PC-9 (cell line): ENCODE measurements at regions not wholly inside any gene's neighbourhood (a gene's known extent, or its start where the extent isn't known, plus 50 kb on each side); places are given as distances from the start of the nearest gene placed in this dataset.

Experiments used
- BruUV-seq: library from RNA; stranded (reverse); fragments of 400-500 nt; replicated peaks from 2 replicates; lab custom pipeline; 2021; lab: Mats Ljungman, UMichigan
- CTCF ChIA-PET: fragments of 300-600 bp; sonication (Branson Sonifier 250); formaldehyde crosslinking; loops from one replicate; lab custom pipeline; 2022; ENCODE audit warnings: antibody characterized with exemption; lab: Charles Lee
- POLR2A ChIA-PET: fragments of 300-600 bp; sonication (Branson Sonifier 250); formaldehyde crosslinking; loops from one replicate; lab custom pipeline; 2022; ENCODE audit warnings: antibody characterized with exemption; ENCODE audit not compliant: unreplicated experiment; lab: Charles Lee
- DNase-seq, 2 experiments: peaks; one replicate each; pipeline versions ENCODE4 v3.0.0 to v3.0.0-alpha.2; 2015 to 2022; ENCODE audit warnings: mixed read lengths in 1 of 2
- H2AFZ ChIP-seq: fragments of 200-600 bp; sonication (generic); 2 replicates; pipeline ENCODE4 v1.8.1; 2017; ENCODE audit warnings: antibody characterized with exemption
- H3F3A ChIP-seq: fragments of 200-600 bp; sonication (generic); 2 replicates; pipeline ENCODE4 v1.8.1; 2017; ENCODE audit warnings: antibody characterized with exemption, mild to moderate bottlenecking, low read depth; ENCODE audit not compliant: insufficient read depth
- H3K27ac ChIP-seq: fragments of 200-600 bp; sonication (generic); 2 replicates; pipeline ENCODE4 v1.6.1; 2016; ENCODE audit warnings: mixed run types
- H3K27me3 ChIP-seq: fragments of 200-600 bp; sonication (generic); 2 replicates; pipeline ENCODE4 v1.6.1; 2016; ENCODE audit warnings: low read depth, mixed run types; ENCODE audit not compliant: insufficient read depth
- H3K36me3 ChIP-seq: fragments of 200-600 bp; sonication (generic); 2 replicates; pipeline ENCODE4 v1.6.1; 2016; ENCODE audit warnings: low read depth, mixed run types
- H3K4me1 ChIP-seq: fragments of 200-600 bp; sonication (generic); replicated peaks from 2 replicates; pipeline ENCODE4 v1.6.1; 2016; ENCODE audit warnings: mixed run types; ENCODE audit not compliant: insufficient read depth
- H3K4me2 ChIP-seq: fragments of 200-600 bp; sonication (generic); 2 replicates; pipeline ENCODE4 v1.6.1; 2017; ENCODE audit warnings: mixed run types
- H3K4me3 ChIP-seq: fragments of 200-600 bp; sonication (generic); 2 replicates; pipeline ENCODE4 v1.6.1; 2016; ENCODE audit warnings: mixed run types
- H3K79me2 ChIP-seq: fragments of 200-600 bp; sonication (generic); 2 replicates; pipeline ENCODE4 v1.6.1; 2017; ENCODE audit warnings: low read depth, mixed run types
- H3K9me2 ChIP-seq: fragments of 200-600 bp; sonication (generic); 2 replicates; pipeline ENCODE4 v1.8.1; 2017; ENCODE audit warnings: mild to moderate bottlenecking; ENCODE audit not compliant: insufficient read depth
- H3K9me3 ChIP-seq: fragments of 200-600 bp; sonication (generic); 2 replicates; pipeline ENCODE4 v1.8.1; 2016; ENCODE audit warnings: low read depth; ENCODE audit not compliant: insufficient read depth
- H4K20me1 ChIP-seq: fragments of 200-600 bp; sonication (generic); 2 replicates; pipeline ENCODE4 v1.8.1; 2017; ENCODE audit not compliant: insufficient read depth
- EZH2 ChIP-seq: fragments of 200-600 bp; sonication (generic); IDR thresholded peaks from 2 replicates; pipeline ENCODE4 v1.8.0; 2017; ENCODE audit warnings: antibody characterized with exemption, low read depth
- intact Hi-C: fragments of 100-400 bp; cut with micrococcal nuclease; formaldehyde crosslinking; loops from one replicate; pipeline ENCODE4 v1.10.0; 2022; ENCODE audit not compliant: unreplicated experiment
- TF ChIP-seq, protein P1 (sequence below): fragments of 200-600 bp; sonication (generic); conservative IDR thresholded peaks from 2 replicates; pipeline ENCODE4 v1.6.1; 2017; ENCODE audit warnings: mixed run types, antibody characterized with exemption, mild to moderate bottlenecking, moderate library complexity

DNA sequence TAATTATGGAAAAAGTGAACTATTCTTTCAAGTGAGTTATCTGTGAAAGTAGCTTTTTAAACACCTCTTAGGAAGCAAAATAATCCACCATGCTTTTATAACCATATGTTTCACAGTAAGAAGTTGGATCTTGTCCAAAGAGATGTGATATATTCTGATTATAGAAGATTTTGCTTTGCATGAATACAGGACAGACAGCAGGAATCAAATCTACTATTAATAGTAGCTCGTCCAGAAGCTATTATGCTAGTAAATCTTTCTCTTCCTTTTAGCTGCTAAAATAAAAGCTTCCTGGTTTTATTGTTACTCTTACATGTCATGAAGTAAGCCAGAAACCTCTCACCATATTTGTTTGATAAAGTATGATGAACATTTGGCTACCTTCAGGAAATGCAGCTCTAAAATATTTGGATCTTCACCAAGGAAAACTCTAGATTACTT lies 257.0 kb downstream of the IPO8 start:
- no peaks in the 10 kb centered on the region for H3K9me2 ChIP-seq
- no peak overlapping the region for H3K4me2 ChIP-seq
- no peaks in the 10 kb centered on the region for H3K4me1 ChIP-seq
- H3K27me3 ChIP-seq = no peaks in the 10 kb centered on the region
- CTCF ChIA-PET = no interaction called here
- H3K9me3 ChIP-seq = no peaks in the 10 kb centered on the region
- H3K36me3 ChIP-seq = no peaks in the 10 kb centered on the region
- DNase-seq = no peak
- no peak overlapping the region for H3K27ac ChIP-seq
- intact Hi-C loops = no loop called here
- no peak overlapping the region for H2AFZ ChIP-seq
- H3K79me2 ChIP-seq = no peaks in the 10 kb centered on the region
- TF ChIP-seq, protein P1, sequence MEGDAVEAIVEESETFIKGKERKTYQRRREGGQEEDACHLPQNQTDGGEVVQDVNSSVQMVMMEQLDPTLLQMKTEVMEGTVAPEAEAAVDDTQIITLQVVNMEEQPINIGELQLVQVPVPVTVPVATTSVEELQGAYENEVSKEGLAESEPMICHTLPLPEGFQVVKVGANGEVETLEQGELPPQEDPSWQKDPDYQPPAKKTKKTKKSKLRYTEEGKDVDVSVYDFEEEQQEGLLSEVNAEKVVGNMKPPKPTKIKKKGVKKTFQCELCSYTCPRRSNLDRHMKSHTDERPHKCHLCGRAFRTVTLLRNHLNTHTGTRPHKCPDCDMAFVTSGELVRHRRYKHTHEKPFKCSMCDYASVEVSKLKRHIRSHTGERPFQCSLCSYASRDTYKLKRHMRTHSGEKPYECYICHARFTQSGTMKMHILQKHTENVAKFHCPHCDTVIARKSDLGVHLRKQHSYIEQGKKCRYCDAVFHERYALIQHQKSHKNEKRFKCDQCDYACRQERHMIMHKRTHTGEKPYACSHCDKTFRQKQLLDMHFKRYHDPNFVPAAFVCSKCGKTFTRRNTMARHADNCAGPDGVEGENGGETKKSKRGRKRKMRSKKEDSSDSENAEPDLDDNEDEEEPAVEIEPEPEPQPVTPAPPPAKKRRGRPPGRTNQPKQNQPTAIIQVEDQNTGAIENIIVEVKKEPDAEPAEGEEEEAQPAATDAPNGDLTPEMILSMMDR = no peak
- TF ChIP-seq EZH2 = no peak
- no peaks in the 10 kb centered on the region for H3F3A ChIP-seq
- H4K20me1 ChIP-seq = no peaks in the 10 kb centered on the region
- no TSS peak for BruUV-seq
- POLR2A ChIA-PET = no interaction called here
- no peak overlapping the region for H3K4me3 ChIP-seq

DNA sequence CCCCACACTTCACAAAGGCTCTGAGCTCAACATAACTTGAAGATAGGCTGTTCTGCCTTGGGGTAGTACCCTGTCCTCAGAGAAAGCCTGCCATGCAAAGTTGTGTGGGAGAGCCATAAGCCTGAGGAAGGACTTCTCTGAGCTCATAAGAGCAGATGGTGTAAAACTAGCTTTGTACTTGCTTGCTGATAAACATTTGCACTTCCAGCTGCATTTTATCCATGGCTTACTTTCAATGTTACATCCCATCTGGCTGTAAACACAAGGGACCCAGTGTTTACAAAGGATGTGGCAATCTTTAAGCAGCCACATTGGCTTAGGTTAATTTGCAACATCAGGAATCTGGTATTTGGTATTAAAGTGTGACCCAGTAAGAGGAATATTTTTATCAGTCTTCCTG lies 258.1 kb downstream of the IPO8 start:
- ChIA-PET CTCF (no interaction called here), POLR2A (no interaction called here)

DNA sequence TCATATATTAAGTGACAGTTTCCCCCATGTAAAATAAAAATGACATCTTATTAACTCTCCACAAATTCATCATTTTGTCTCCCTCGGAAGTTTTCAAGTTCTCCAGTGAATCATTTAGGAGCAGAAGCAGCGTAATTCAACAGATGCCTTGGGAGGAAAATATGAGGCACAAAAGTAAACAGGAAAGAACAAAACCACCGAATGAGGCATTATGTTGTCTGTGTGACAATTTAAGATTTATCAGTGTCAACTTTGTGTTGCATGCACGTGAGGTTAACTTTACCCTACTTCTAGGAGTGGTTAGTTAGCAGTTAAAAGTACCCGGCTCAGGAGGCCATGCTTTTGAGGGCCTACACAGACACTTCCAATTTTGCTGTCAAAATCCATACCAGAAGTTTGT lies 258.6 kb downstream of the IPO8 start:
- no peaks in the 10 kb centered on the region for H4K20me1 ChIP-seq
- H3K27me3 ChIP-seq = no peaks in the 10 kb centered on the region
- intact Hi-C loops = no loop called here
- no peak for DNase-seq
- H3K27ac ChIP-seq = no peak overlapping the region
- no peaks in the 10 kb centered on the region for H3K9me3 ChIP-seq
- no peak for TF ChIP-seq EZH2
- TF ChIP-seq, protein P1 = no peak
- BruUV-seq = no TSS peak
- ChIA-PET CTCF (no interaction called here), POLR2A (no interaction called here)
- H3K9me2 ChIP-seq = no peaks in the 10 kb centered on the region
- H3K36me3 ChIP-seq = no peaks in the 10 kb centered on the region
- H3K79me2 ChIP-seq = no peaks in the 10 kb centered on the region
- H3K4me3 ChIP-seq = no peak overlapping the region
- no peak overlapping the region for H2AFZ ChIP-seq
- H3F3A ChIP-seq = no peaks in the 10 kb centered on the region
- no peaks in the 10 kb centered on the region for H3K4me1 ChIP-seq
- H3K4me2 ChIP-seq = no peak overlapping the region

More for the DNA sequence above, 258.1 kb downstream of the IPO8 start:
- BruUV-seq = no TSS peak
- TF ChIP-seq EZH2 = no peak
- TF ChIP-seq, protein P1 = no peak
- Histone ChIP-seq H2AFZ (no peak overlapping the region), H3K79me2 (no peaks in the 10 kb centered on the region), H3K9me2 (no peaks in the 10 kb centered on the region), H3K4me3 (no peak overlapping the region), H3K9me3 (no peaks in the 10 kb centered on the region), H3K36me3 (no peaks in the 10 kb centered on the region), H3K27ac (no peak overlapping the region), H4K20me1 (no peaks in the 10 kb centered on the region), H3F3A (no peaks in the 10 kb centered on the region), H3K27me3 (no peaks in the 10 kb centered on the region), H3K4me2 (no peak overlapping the region), H3K4me1 (no peaks in the 10 kb centered on the region)
- intact Hi-C loops = no loop called here
- no peak for DNase-seq
